ENCODE measurements at regions not wholly inside any gene's neighbourhood (a gene's known extent, or its start where the extent isn't known, plus 50 kb on each side); places are given as distances from the start of the nearest gene placed in this dataset.

GRCh38 chrX:134716620-134717012 is 58.3 kb upstream of the PLAC1 start:
- no peak for DNase-seq

- DNase-seq = no peak
Observed at GRCh38 chrX:134715930-134716619, 57.8 kb upstream of the PLAC1 start.

- DNase-seq = no peak
Observed at GRCh38 chrX:134714633-134715110, 56.4 kb upstream of the PLAC1 start.

- no peak for DNase-seq
Observed at GRCh38 chrX:134713618-134714107, 55.4 kb upstream of the PLAC1 start.

- no peak for DNase-seq
Observed at GRCh38 chrX:134712272-134712671, 54.0 kb upstream of the PLAC1 start.

GRCh38 chrX:134711135-134711921 is 53.1 kb upstream of the PLAC1 start:
- no peak for DNase-seq

Data from NCI-H446 (cell line).